ENCODE measurements at regions not wholly inside any gene's neighbourhood (a gene's known extent, or its start where the extent isn't known, plus 50 kb on each side); places are given as distances from the start of the nearest gene placed in this dataset.

GRCh38 chr13:107912745-107913144, 302.6 kb downstream of the LIG4 start:
- intact Hi-C loops (cut with micrococcal nuclease) = no loop called here
- POLR2A ChIA-PET (ENCODE audit: unreplicated experiment) = no interaction called here
- H3K27me3 ChIP-seq (ENCODE audit: low read length) = no peaks in the 10 kb centered on the region
- H3K36me3 ChIP-seq (ENCODE audit: low read depth, low read length) = no peaks in the 10 kb centered on the region
- no peaks in the 10 kb centered on the region for H3K9me2 ChIP-seq (replicated peaks; ENCODE audit: low read length)
- H3K79me2 ChIP-seq (ENCODE audit: low read length) = no peaks in the 10 kb centered on the region
- no peak for ATAC-seq
- no peak overlapping the region for H2AFZ ChIP-seq (ENCODE audit: low read length)
- no TSS peak for BruUV-seq (replicated peaks)
- H3K4me2 ChIP-seq (ENCODE audit: low read length) = no peak overlapping the region
- H3K9ac ChIP-seq (ENCODE audit: low read length) = no peak overlapping the region
- H3F3A ChIP-seq (ENCODE audit: low read length, unreplicated experiment) = no peaks in the 10 kb centered on the region
- no peak for DNase-seq
- no peak overlapping the region for H3K27ac ChIP-seq (ENCODE audit: low read length)
- TF ChIP-seq CTCF (conservative IDR thresholded peaks at IDR 0.05; ENCODE audit: low read depth, low read length) = no peak
- TF ChIP-seq EZH2 (IDR thresholded peaks at IDR 0.05; ENCODE audit: low read length, unreplicated experiment) = no peak
- no peak for TF ChIP-seq EZH2phosphoT487 (IDR thresholded peaks at IDR 0.05; ENCODE audit: borderline replicate concordance, low read length)
- H3K4me3 ChIP-seq (ENCODE audit: low read length) = no peak overlapping the region
- CTCF ChIA-PET = interaction anchor here (0.7 kb wide), 1 partner anchor 540 kb away, joined by 3 read pairs; no protein-coding TSS in a partner anchor
- H3K4me1 ChIP-seq (ENCODE audit: insufficient read depth, low read length) = no peaks in the 10 kb centered on the region
- no peaks in the 10 kb centered on the region for H3K9me3 ChIP-seq (ENCODE audit: low read length)
- H4K20me1 ChIP-seq (ENCODE audit: low read length) = no peaks in the 10 kb centered on the region

GRCh38 chr13:107907065-107907805, 308.1 kb downstream of the LIG4 start:
- POLR2A ChIA-PET (ENCODE audit: unreplicated experiment) = no interaction called here
- H3K9me2 ChIP-seq (replicated peaks; ENCODE audit: low read length) = no peaks in the 10 kb centered on the region
- no TSS peak for BruUV-seq (replicated peaks)

More at GRCh38 chr13:107907065-107907805, 308.1 kb downstream of the LIG4 start:
- no peaks in the 10 kb centered on the region for H3K79me2 ChIP-seq (ENCODE audit: low read length)
- no peak for ATAC-seq
- no peak for DNase-seq
- H3K27ac ChIP-seq (ENCODE audit: low read length) = no peak overlapping the region
- H3K4me3 ChIP-seq (ENCODE audit: low read length) = no peak overlapping the region
- H3F3A ChIP-seq (ENCODE audit: low read length, unreplicated experiment) = no peaks in the 10 kb centered on the region
- H3K4me2 ChIP-seq (ENCODE audit: low read length) = no peak overlapping the region
- TF ChIP-seq EZH2phosphoT487 (IDR thresholded peaks at IDR 0.05; ENCODE audit: borderline replicate concordance, low read length) (no peak), CTCF (conservative IDR thresholded peaks at IDR 0.05; ENCODE audit: low read depth, low read length) (no peak), EZH2 (IDR thresholded peaks at IDR 0.05; ENCODE audit: low read length, unreplicated experiment) (no peak)
- CTCF ChIA-PET = no interaction called here
- H3K9me3 ChIP-seq (ENCODE audit: low read length) = no peaks in the 10 kb centered on the region
- H3K9ac ChIP-seq (ENCODE audit: low read length) = no peak overlapping the region
- no peaks in the 10 kb centered on the region for H3K27me3 ChIP-seq (ENCODE audit: low read length)
- H2AFZ ChIP-seq (ENCODE audit: low read length) = no peak overlapping the region
- H4K20me1 ChIP-seq (ENCODE audit: low read length) = no peaks in the 10 kb centered on the region
- H3K4me1 ChIP-seq (ENCODE audit: insufficient read depth, low read length) = no peaks in the 10 kb centered on the region
- no peaks in the 10 kb centered on the region for H3K36me3 ChIP-seq (ENCODE audit: low read depth, low read length)
- intact Hi-C loops (cut with micrococcal nuclease) = no loop called here

All from PC-3 (cell line).